ENCODE measurements at regions not wholly inside any gene's neighbourhood (a gene's known extent, or its start where the extent isn't known, plus 50 kb on each side); places are given as distances from the start of the nearest gene placed in this dataset.

DNA sequence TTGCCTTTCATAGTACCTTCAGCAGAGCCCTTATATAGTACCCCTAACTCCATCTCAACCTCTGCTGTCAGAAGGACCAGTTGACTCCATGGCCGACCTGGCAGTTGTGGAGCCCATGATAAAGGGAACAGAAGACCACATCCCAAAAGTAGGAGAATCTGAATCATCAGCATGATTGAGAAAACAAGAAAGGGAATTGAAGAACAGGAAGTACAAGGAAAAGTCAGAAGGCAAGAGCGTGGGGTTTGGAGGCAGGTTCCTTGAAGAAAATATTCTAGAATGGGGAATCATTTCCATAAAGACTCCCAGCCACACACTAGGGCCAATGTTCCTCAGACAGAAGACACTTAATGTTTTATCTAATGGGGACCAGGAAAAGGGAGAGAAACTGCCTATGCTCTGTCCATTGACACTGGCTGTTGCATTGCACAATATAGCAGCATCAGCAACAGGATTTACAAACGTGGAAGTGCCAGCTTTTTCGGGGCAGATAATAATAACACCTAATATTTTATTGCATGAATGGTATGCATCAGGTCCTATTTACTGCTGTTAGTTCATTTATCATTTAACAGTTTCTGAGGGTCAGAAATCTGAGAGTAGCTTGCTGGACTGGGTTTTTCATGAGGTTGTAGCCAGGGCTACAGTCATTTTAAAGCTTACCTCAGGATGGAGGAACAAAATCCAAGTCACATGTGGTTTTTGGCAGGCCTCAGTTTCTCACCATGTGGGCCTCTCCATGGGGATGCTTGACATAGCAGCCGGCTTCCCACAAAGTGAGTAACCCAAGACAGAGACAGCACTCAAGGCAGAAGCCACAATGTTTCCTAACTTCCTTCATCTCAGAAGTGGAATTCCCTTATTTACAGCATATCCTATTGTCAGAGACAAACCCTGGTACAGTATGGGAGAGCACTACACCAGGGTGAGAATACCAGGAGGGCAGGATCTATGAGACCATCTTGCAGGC, 483.4 kb downstream of the PLPP3 start:
- no peak for DNase-seq (ENCODE audit: low read depth in 1 of 2, low spot score in 2 of 2)
- H2AFZ ChIP-seq (ENCODE audit: low read length), result no peak overlapping the region
- ChIA-PET CTCF (ENCODE audit: partially characterized antibody) (no interaction called here), POLR2A (ENCODE audit: partially characterized antibody) (no interaction called here)
- 81% methylated on average over 5 of the region's 5 CpGs; no CpG with 5 or more reads in 1 of the 2 experiments for WGBS, 2 experiments (ENCODE audit: extremely low coverage in 1 of 2, insufficient coverage in 1 of 2, insufficient read length in 1 of 2, insufficient replicate concordance in 2 of 2, low coverage in 1 of 2, low lambda C conversion rate in 2 of 2, missing lambda C conversion rate in 1 of 2)
- H3K4me2 ChIP-seq (ENCODE audit: insufficient read depth in 1 of 2, low read depth in 2 of 2, low read length in 2 of 2), result no peak overlapping the region
- no peaks in the 10 kb centered on the region for H3K79me2 ChIP-seq (ENCODE audit: control insufficient read depth in 1 of 2, insufficient read depth in 2 of 2, low read length in 2 of 2)
- no peaks in the 10 kb centered on the region for H3K36me3 ChIP-seq (ENCODE audit: control insufficient read depth in 2 of 4, insufficient read depth in 4 of 4, low read length in 3 of 4)
- H2BK20ac ChIP-seq (ENCODE audit: low read length), result no peak overlapping the region
- H3K9me3 ChIP-seq (ENCODE audit: insufficient read depth in 2 of 2, low read depth in 1 of 2, low read length in 1 of 2), result no peaks in the 10 kb centered on the region
- H2AK5ac ChIP-seq (ENCODE audit: low read depth, low read length), result no peak overlapping the region
- no peaks in the 10 kb centered on the region for H3K23me2 ChIP-seq (ENCODE audit: low read depth, low read length)
- no peak overlapping the region for H4K8ac ChIP-seq (ENCODE audit: extremely low read depth, insufficient read depth, low read length)
- H4K20me1 ChIP-seq (replicated peaks in 1 of 2; ENCODE audit: control insufficient read depth in 1 of 2, insufficient read depth in 2 of 2, low read length in 2 of 2), result no peaks in the 10 kb centered on the region
- no peak overlapping the region for H2BK120ac ChIP-seq (replicated peaks; ENCODE audit: low read depth, low read length)
- H3K56ac ChIP-seq (replicated peaks; ENCODE audit: insufficient read length, low read depth, low read length), result no peak overlapping the region
- H4K91ac ChIP-seq (replicated peaks; ENCODE audit: insufficient read length, low read length), result no peak overlapping the region
- no peak overlapping the region for H2BK12ac ChIP-seq (ENCODE audit: low read depth, low read length)
- H3K27ac ChIP-seq (ENCODE audit: low read depth, low read length), result no peak overlapping the region
- H3K9ac ChIP-seq (replicated peaks in 1 of 4; ENCODE audit: extremely low read depth in 1 of 4, low read depth in 3 of 4, low read length in 3 of 4), result no peak overlapping the region
- FAIRE-seq, result no peak
- no peak overlapping the region for H4K5ac ChIP-seq (ENCODE audit: insufficient read length, low read depth, low read length)
- H2BK5ac ChIP-seq (ENCODE audit: low read depth, low read length), result no peak overlapping the region
- no peak overlapping the region for H3K14ac ChIP-seq (ENCODE audit: insufficient read length)
- no peak overlapping the region for H3K23ac ChIP-seq (ENCODE audit: insufficient read length)
- no peak overlapping the region for H2BK15ac ChIP-seq (ENCODE audit: low read length)
- peaks cover 0 to 1% (median 0%) of the 10 kb centered on the region in 4 experiments; a peak in 1 of 7 replicates for H3K27me3 ChIP-seq (replicated peaks in 1 of 4; ENCODE audit: control insufficient read depth in 3 of 4, extremely low read depth in 1 of 4, insufficient read depth in 3 of 4, low read length in 3 of 4)
- H3K79me1 ChIP-seq (ENCODE audit: low read depth, low read length), result no peaks in the 10 kb centered on the region
- peaks cover 0 to 4% (median 2%) of the 10 kb centered on the region in 4 experiments; a peak in 2 of 7 replicates for H3K4me1 ChIP-seq (replicated peaks in 1 of 4; ENCODE audit: control insufficient read depth in 3 of 4, insufficient read depth in 4 of 4, low read length in 3 of 4)
- no peak overlapping the region for H3K4ac ChIP-seq (replicated peaks; ENCODE audit: insufficient read length, low read depth, low read length)
- no peak overlapping the region for H3K18ac ChIP-seq (ENCODE audit: extremely low read depth, low read length)
- no peak overlapping the region for H3K4me3 ChIP-seq (ENCODE audit: extremely low read depth in 1 of 4, insufficient read depth in 2 of 4, low read depth in 3 of 4, low read length in 4 of 4)
- TF ChIP-seq FOSL1 (IDR thresholded peaks at IDR 0.05; ENCODE audit: insufficient read depth, low read depth, low read length) (no peak), KDM4A (IDR thresholded peaks at IDR 0.05; ENCODE audit: low read depth, low read length, severe bottlenecking) (no peak), KDM1A (IDR thresholded peaks at IDR 0.05; ENCODE audit: borderline replicate concordance, low read length) (no peak), CREB1 (IDR thresholded peaks at IDR 0.05) (no peak), EP300 (IDR thresholded peaks at IDR 0.05; ENCODE audit: borderline replicate concordance in 1 of 2, low read depth in 2 of 2, low read length in 2 of 2) (no peak), PHF8 (conservative IDR thresholded peaks at IDR 0.05; ENCODE audit: low read depth, low read length) (no peak), JUN (IDR thresholded peaks at IDR 0.05; ENCODE audit: low read depth, low read length) (no peak), NRF1 (IDR thresholded peaks at IDR 0.05; ENCODE audit: low read depth, low read length) (no peak), TEAD4 (IDR thresholded peaks at IDR 0.05; ENCODE audit: low read depth, low read length) (no peak), CTBP2 (IDR thresholded peaks at IDR 0.05; ENCODE audit: borderline replicate concordance, insufficient read depth, insufficient read length, low read length) (no peak), KDM5A (IDR thresholded peaks at IDR 0.05; ENCODE audit: low read length) (no peak), BRCA1 (IDR thresholded peaks at IDR 0.05; ENCODE audit: low read depth, low read length) (no peak)
